IMR-90 (cell line): ENCODE measurements at regions not wholly inside any gene's neighbourhood (a gene's known extent, or its start where the extent isn't known, plus 50 kb on each side); places are given as distances from the start of the nearest gene placed in this dataset.

Experiments
- ATAC-seq: fragments of 200-7000 bp; cut with Tn5 transposase; 2 replicates; pipeline ENCODE4 v1.9.1; 2020; ENCODE audit warnings: low read depth, mild to moderate bottlenecking, moderate library complexity
- BruUV-seq: library from RNA; stranded (reverse); fragments of 400-500 nt; replicated peaks from 2 replicates; lab custom pipeline; 2021; lab: Mats Ljungman, UMichigan
- CTCF ChIA-PET: fragments of 300-600 bp; formaldehyde crosslinking; extraction: SDS; loops from one replicate; lab custom pipeline; 2021; ENCODE audit warnings: antibody characterized with exemption; lab: Yijun Ruan, JAX
- POLR2A ChIA-PET: fragments of 300-600 bp; sonication (Branson Sonifier 250); formaldehyde crosslinking; loops from one replicate; lab custom pipeline; 2022; ENCODE audit warnings: antibody characterized with exemption; ENCODE audit not compliant: unreplicated experiment; lab: Charles Lee
- DNase-seq: peaks from one replicate; pipeline ENCODE4 v3.0.0; 2013
- H2AFZ ChIP-seq: replicated peaks from 2 replicates; pipeline ENCODE3; 2013; ENCODE audit warnings: low read length, mild to moderate bottlenecking; ENCODE audit not compliant: poor library complexity
- H2AK5ac ChIP-seq: 2 replicates; pipeline ENCODE4 v1.6.1; 2013; ENCODE audit warnings: low read depth, low read length, inconsistent platforms
- H2AK9ac ChIP-seq: replicated peaks from 2 replicates; pipeline ENCODE3; 2013; ENCODE audit warnings: mild to moderate bottlenecking, low read depth, low read length, moderate library complexity; ENCODE audit not compliant: poor library complexity
- H2BK120ac ChIP-seq: 2 replicates; pipeline ENCODE4 v1.6.1; 2013; ENCODE audit warnings: low read depth, low read length, inconsistent platforms
- H2BK15ac ChIP-seq: 3 replicates; pipeline ENCODE4 v1.6.1; 2013; ENCODE audit warnings: low read depth, low read length, inconsistent platforms
- H2BK20ac ChIP-seq: 2 replicates; pipeline ENCODE4 v1.6.1; 2013; ENCODE audit warnings: low read depth, mild to moderate bottlenecking, inconsistent platforms, low read length, moderate library complexity
- H2BK5ac ChIP-seq: 2 replicates; pipeline ENCODE4 v1.6.1; 2013; ENCODE audit warnings: mild to moderate bottlenecking, low read depth, low read length, inconsistent platforms; ENCODE audit not compliant: poor library complexity, severe bottlenecking
- H3K14ac ChIP-seq: replicated peaks from 2 replicates; pipeline ENCODE4 v1.6.1; 2013; ENCODE audit warnings: low read depth, low read length, inconsistent platforms
- H3K18ac ChIP-seq: 2 replicates; pipeline ENCODE4 v1.6.1; 2013; ENCODE audit warnings: low read depth, low read length, control low read depth
- H3K23ac ChIP-seq: 2 replicates; pipeline ENCODE4 v1.6.1; 2013; ENCODE audit warnings: low read depth, low read length, inconsistent platforms
- H3K27ac ChIP-seq: 2 replicates; pipeline ENCODE4 v1.5.1; 2013; ENCODE audit warnings: mild to moderate bottlenecking, control low read depth, low read length; ENCODE audit not compliant: insufficient read depth
- H3K27me3 ChIP-seq: 2 replicates; pipeline ENCODE4 v1.6.1; 2013; ENCODE audit warnings: low read length; ENCODE audit not compliant: control insufficient read depth, insufficient read depth
- H3K36me3 ChIP-seq: 2 replicates; pipeline ENCODE4 v1.6.1; 2013; ENCODE audit warnings: low read length, mixed read lengths; ENCODE audit not compliant: control insufficient read depth, insufficient read depth
- H3K4ac ChIP-seq: 2 replicates; pipeline ENCODE4 v1.6.1; 2013; ENCODE audit warnings: low read depth, low read length, inconsistent platforms
- H3K4me1 ChIP-seq: 2 replicates; pipeline ENCODE4 v1.6.1; 2013; ENCODE audit warnings: low read length, mixed read lengths; ENCODE audit not compliant: control insufficient read depth, insufficient read depth
- H3K4me2 ChIP-seq: 2 replicates; pipeline ENCODE4 v1.6.1; 2013; ENCODE audit warnings: low read depth, mild to moderate bottlenecking, control low read depth, low read length, moderate library complexity
- H3K4me3 ChIP-seq: 2 replicates; pipeline ENCODE4 v1.5.1; 2013; ENCODE audit warnings: low read depth, mild to moderate bottlenecking, control low read depth, low read length, moderate library complexity; ENCODE audit not compliant: insufficient read depth
- H3K56ac ChIP-seq: 2 replicates; pipeline ENCODE4 v1.6.1; 2013; ENCODE audit warnings: low read length, inconsistent platforms; ENCODE audit not compliant: insufficient read depth; ENCODE audit errors: extremely low read depth
- H3K79me1 ChIP-seq, 2 experiments: 2 replicates each; pipeline ENCODE4 v1.6.1; 2013; ENCODE audit warnings: low read length in 2 of 2, inconsistent platforms in 1 of 2, low read depth in 1 of 2
- H3K9ac ChIP-seq: 2 replicates; pipeline ENCODE4 v1.6.1; 2013; ENCODE audit warnings: low read depth, low read length, control low read depth
- H3K9me1 ChIP-seq: 2 replicates; pipeline ENCODE4 v1.6.1; 2013; ENCODE audit warnings: low read length, inconsistent platforms; ENCODE audit not compliant: insufficient read depth
- H3K9me3 ChIP-seq: 2 replicates; pipeline ENCODE4 v1.6.1; 2013; ENCODE audit warnings: low read length; ENCODE audit not compliant: control insufficient read depth, insufficient read depth
- H4K20me1 ChIP-seq: 2 replicates; pipeline ENCODE4 v1.6.1; 2013; ENCODE audit warnings: low read length, inconsistent platforms; ENCODE audit not compliant: insufficient read depth
- H4K5ac ChIP-seq: 2 replicates; pipeline ENCODE4 v1.6.1; 2013; ENCODE audit warnings: mild to moderate bottlenecking, low read depth, low read length, control low read depth
- H4K8ac ChIP-seq, 2 experiments: 2 replicates each; pipeline ENCODE4 v1.6.1; 2013; ENCODE audit warnings: low read depth in 2 of 2, low read length in 2 of 2, control low read depth in 1 of 2, inconsistent platforms in 1 of 2
- H4K91ac ChIP-seq: 2 replicates; pipeline ENCODE4 v1.6.1; 2013; ENCODE audit warnings: low read depth, low read length, inconsistent platforms; ENCODE audit not compliant: insufficient read depth
- BHLHE40 ChIP-seq: fragments of 150-350 bp; IDR thresholded peaks from 2 replicates; pipeline ENCODE4 v1.6.1; 2016; ENCODE audit warnings: mild to moderate bottlenecking, low read depth, low read length
- CEBPB ChIP-seq: IDR thresholded peaks from 2 replicates; pipeline ENCODE4 v1.6.1; 2012; ENCODE audit warnings: low read depth, low read length, improper control_type of control experiment
- CHD1 ChIP-seq: IDR thresholded peaks from 2 replicates; pipeline ENCODE4 v1.6.1; 2012; ENCODE audit warnings: low read depth, low read length, improper control_type of control experiment
- CTCF ChIP-seq: conservative IDR thresholded peaks from 2 replicates; pipeline ENCODE4 v1.5.1; 2012; ENCODE audit warnings: mild to moderate bottlenecking, low read depth, low read length, improper control_type of control experiment
- ELK1 ChIP-seq: fragments of 150-350 bp; IDR thresholded peaks from 2 replicates; pipeline ENCODE4 v1.6.1; 2016; ENCODE audit warnings: low read depth, mild to moderate bottlenecking, low read length, moderate library complexity, borderline replicate concordance
- FOS ChIP-seq: fragments of 150-350 bp; IDR thresholded peaks from 2 replicates; pipeline ENCODE4 v1.6.1; 2016; ENCODE audit warnings: low read depth, low read length
- MAFK ChIP-seq: IDR thresholded peaks from 2 replicates; pipeline ENCODE4 v1.6.1; 2012; ENCODE audit warnings: low read depth, low read length, improper control_type of control experiment
- MAZ ChIP-seq: IDR thresholded peaks from 2 replicates; pipeline ENCODE4 v1.6.1; 2012; ENCODE audit warnings: low read depth, mild to moderate bottlenecking, low read length, improper control_type of control experiment, moderate library complexity, borderline replicate concordance
- MXI1 ChIP-seq: IDR thresholded peaks from 2 replicates; pipeline ENCODE4 v1.6.1; 2012; ENCODE audit warnings: low read depth, mild to moderate bottlenecking, low read length, moderate library complexity, borderline replicate concordance
- NFE2L2 ChIP-seq: fragments of 150-350 bp; IDR thresholded peaks from 2 replicates; pipeline ENCODE4 v1.6.1; 2016; ENCODE audit warnings: low read depth, mild to moderate bottlenecking, low read length
- POLR2A ChIP-seq: IDR thresholded peaks from 2 replicates; pipeline ENCODE4 v1.6.1; 2012; ENCODE audit warnings: mild to moderate bottlenecking, low read depth, low read length
- RAD21 ChIP-seq: IDR thresholded peaks from 2 replicates; pipeline ENCODE4 v1.6.1; 2012; ENCODE audit warnings: low read length, improper control_type of control experiment
- RCOR1 ChIP-seq: IDR thresholded peaks from 2 replicates; pipeline ENCODE4 v1.6.1; 2012; ENCODE audit warnings: mild to moderate bottlenecking, low read length, improper control_type of control experiment; ENCODE audit not compliant: insufficient replicate concordance
- RFX5 ChIP-seq: IDR thresholded peaks from 2 replicates; pipeline ENCODE4 v1.8.0; 2012; ENCODE audit warnings: low read depth, mild to moderate bottlenecking, low read length, moderate library complexity
- SMC3 ChIP-seq: fragments of 150-350 bp; IDR thresholded peaks from 2 replicates; pipeline ENCODE4 v1.6.1; 2016; ENCODE audit warnings: low read depth, mild to moderate bottlenecking, antibody characterized with exemption, low read length, moderate library complexity
- USF2 ChIP-seq: fragments of 150-350 bp; IDR thresholded peaks from 2 replicates; pipeline ENCODE4 v1.6.1; 2017; ENCODE audit warnings: mild to moderate bottlenecking, antibody characterized with exemption, low read length, low read depth
- WGBS, 2 experiments: methylation state at CpG; one replicate each; pipeline versions ENCODE4 v1.1.5 to v1.1.7; 2013; ENCODE audit warnings: missing lambda C conversion rate in 2 of 2; ENCODE audit not compliant: insufficient read length in 1 of 2; ENCODE audit errors: extremely low coverage in 2 of 2; 5-methylcytosine and 5-hydroxymethylcytosine counted together
- dilution Hi-C: fragments of 300-500 bp; cut with HindIII; formaldehyde crosslinking; loops from one replicate; pipeline ENCODE4 v1.14.3; 2018; ENCODE audit warnings: low sequenced_read_pairs; ENCODE audit not compliant: unreplicated experiment
- in situ Hi-C: fragments of 300-500 bp; cut with MboI; formaldehyde crosslinking; loops from 3 replicates; pipeline ENCODE4 v1.14.3; 2019; ENCODE audit warnings: low sequenced_read_pairs, inconsistent platforms, mixed read lengths
- intact Hi-C: fragments of 100-400 bp; cut with micrococcal nuclease; formaldehyde crosslinking; loops from 2 replicates; pipeline ENCODE4 v1.10.0; 2022

GRCh38 chr9:1454211-1454610 lies 404.1 kb downstream of the DMRT2 start:
- Histone ChIP-seq H2BK120ac (no peak overlapping the region), H3K56ac (no peak overlapping the region), H3K4ac (no peak overlapping the region), H3K4me2 (no peak overlapping the region), H4K91ac (no peak overlapping the region), H3K27me3 (no peaks in the 10 kb centered on the region), H3K9me3 (peaks cover 4% of the 10 kb centered on the region; the same call in 1 of the 2 replicates), H3K27ac (no peak overlapping the region), H2AFZ (no peak overlapping the region), H3K9ac (no peak overlapping the region), H3K79me1 (no peaks in the 10 kb centered on the region), H2AK9ac (no peak overlapping the region), H3K4me3 (no peak overlapping the region), H4K20me1 (no peaks in the 10 kb centered on the region), H2AK5ac (no peak overlapping the region), H3K23ac (no peak overlapping the region), H2BK15ac (no peak overlapping the region), H2BK20ac (no peak overlapping the region), H3K14ac (no peak overlapping the region), H3K4me1 (no peaks in the 10 kb centered on the region), H3K36me3 (no peaks in the 10 kb centered on the region), H2BK5ac (no peak overlapping the region), H4K8ac (no peak overlapping the region), H3K18ac (no peak overlapping the region), H3K9me1 (no peaks in the 10 kb centered on the region), H4K5ac (no peak overlapping the region)
- no peak for TF ChIP-seq CTCF
- TF ChIP-seq CHD1, result no peak
- no peak for TF ChIP-seq ELK1
- TF ChIP-seq CEBPB, result no peak
- no peak for TF ChIP-seq MXI1
- no peak for TF ChIP-seq FOS
- TF ChIP-seq USF2, result no peak
- no peak for TF ChIP-seq POLR2A
- TF ChIP-seq RFX5, result no peak
- no peak for TF ChIP-seq RCOR1
- no peak for TF ChIP-seq NFE2L2
- no peak for TF ChIP-seq BHLHE40
- no peak for TF ChIP-seq MAFK
- TF ChIP-seq RAD21, result no peak
- no peak for TF ChIP-seq SMC3
- no peak for TF ChIP-seq MAZ
- in situ Hi-C loops (no loop called here), dilution Hi-C loops (no loop called here), intact Hi-C loops (no loop called here)
- ChIA-PET CTCF (no interaction called here), POLR2A (no interaction called here)
- WGBS, 2 experiments, result no CpG with 5 or more reads among the region's 1 CpG
- DNase-seq (no peak), ATAC-seq (no peak)
- no TSS peak for BruUV-seq
